ENCODE measurements at regions not wholly inside any gene's neighbourhood (a gene's known extent, or its start where the extent isn't known, plus 50 kb on each side); places are given as distances from the start of the nearest gene placed in this dataset.

DNA sequence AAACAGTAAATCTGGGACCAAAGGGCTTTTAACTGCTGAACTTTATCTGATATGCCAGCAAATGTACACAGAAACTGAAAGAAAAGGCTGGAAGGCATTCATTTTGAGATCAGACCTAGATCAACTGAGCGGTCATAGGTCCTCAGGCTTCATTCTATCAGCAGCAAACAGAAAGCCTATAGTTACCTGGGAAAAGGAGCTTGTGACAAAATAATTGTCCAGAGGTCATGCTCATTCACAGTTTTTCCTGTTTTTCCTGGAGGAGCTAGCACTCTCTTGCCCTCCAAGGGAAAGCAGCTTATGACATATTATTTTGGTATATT is 320.2 kb downstream of the AHR start:
- intact Hi-C loops (cut with micrococcal nuclease), result no loop called here
- DNase-seq (no peak), ATAC-seq (no peak)

DNA sequence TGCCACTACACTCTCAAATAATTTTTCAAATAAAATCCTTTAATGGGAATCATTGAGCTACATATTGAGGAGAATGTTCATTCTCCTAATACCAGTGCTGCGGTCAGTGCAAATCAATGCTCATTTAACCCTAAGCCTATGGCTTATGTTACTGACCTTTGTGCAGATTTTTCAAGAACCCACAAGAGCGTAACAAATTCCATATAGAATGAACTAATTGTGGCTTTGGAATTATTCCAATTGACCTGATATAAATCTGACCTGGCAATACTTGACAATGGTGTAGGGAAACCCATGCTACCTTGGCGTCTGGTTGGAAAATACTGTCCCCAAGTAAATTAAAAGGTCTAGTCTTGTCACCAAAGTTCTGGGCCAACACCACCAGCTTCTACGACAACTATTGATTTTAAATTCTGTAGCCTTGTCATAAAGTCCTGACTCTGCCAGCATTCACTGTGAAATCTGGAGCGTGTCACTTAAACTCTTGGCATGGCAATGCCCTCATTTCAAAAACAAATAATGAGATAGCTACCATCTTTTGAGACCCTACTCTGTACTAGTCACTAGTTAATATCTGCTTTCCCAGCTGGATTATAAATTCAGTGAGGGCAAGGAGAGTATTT is 320.9 kb downstream of the AHR start:
- no peak for ATAC-seq
- intact Hi-C loops (cut with micrococcal nuclease), result no loop called here
- DNase-seq, result no peak

DNA sequence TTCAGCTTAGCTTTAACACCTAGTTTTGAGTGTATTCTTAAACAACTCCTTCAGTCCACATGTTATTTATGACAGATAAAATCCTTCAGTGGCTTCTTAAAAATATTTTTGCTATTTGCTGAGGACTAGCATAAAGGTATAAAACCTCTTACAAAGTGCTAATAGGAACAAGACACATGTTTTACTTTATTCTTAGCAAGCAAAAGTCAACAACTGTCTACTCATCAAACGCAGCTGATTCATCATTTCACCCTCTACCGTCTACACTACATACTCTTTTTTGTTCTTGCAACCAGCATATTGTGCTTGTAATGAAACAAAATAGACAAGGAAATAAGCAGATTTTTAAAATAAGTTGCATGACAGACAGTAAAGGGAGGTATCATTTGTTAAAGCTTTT is 319.7 kb downstream of the SNX13 start:
- ATAC-seq, result no peak
- intact Hi-C loops (cut with micrococcal nuclease), result no loop called here

DNA sequence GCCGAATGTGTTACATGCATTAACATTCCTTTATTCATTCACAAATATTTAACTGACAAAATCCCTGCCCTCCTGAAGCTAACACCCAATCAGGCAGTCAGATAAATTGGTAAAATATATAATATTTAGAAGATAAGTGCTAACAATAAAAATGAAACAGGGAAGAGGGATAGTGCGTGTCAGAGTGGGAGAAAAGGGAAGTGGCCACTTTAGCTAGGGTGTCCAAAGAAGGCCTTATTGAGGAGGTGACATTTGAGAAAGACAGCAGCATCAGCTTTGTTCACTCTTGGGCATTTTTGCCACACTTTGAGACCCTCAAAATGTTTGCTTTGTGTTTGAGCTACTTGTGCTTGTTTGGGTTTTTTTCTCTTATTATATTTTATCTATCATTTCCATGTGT is 317.8 kb downstream of the SNX13 start:
- ATAC-seq (no peak), DNase-seq (no peak)
- intact Hi-C loops (cut with micrococcal nuclease), result no loop called here

More for the DNA sequence above, 319.7 kb downstream of the SNX13 start:
- DNase-seq, result no peak

DNA sequence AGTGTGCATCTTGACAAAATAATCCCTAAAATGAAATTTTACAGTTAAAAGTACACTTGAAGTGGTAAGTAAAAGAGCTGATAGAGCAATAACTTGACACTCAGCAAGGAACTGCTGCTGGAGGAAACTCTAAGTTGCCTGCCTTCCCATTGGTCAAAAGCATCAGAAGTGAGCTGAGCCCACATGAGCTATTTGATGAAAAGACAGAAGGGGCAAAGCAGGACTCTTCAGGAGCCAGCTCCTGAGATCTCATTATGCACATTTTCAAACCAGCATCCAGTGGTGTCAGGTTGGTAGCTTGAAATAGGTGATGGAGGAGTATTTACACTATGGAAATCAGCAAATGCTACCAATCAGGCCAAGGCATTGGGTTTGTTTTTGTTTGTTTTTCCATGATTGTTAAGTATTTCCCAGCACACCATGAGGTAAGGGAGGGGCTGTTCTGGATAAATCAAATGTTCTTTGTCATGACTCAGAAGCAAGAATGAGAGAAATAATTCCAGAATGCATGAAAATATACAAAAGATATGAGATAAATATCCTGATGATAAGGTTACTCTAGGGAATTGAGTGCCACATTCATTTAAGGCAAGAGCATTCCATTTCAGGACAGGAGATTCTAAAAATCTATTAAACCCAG is 316.6 kb downstream of the SNX13 start:
- no peak for ATAC-seq
- intact Hi-C loops (cut with micrococcal nuclease), result no loop called here
- DNase-seq, result no peak

DNA sequence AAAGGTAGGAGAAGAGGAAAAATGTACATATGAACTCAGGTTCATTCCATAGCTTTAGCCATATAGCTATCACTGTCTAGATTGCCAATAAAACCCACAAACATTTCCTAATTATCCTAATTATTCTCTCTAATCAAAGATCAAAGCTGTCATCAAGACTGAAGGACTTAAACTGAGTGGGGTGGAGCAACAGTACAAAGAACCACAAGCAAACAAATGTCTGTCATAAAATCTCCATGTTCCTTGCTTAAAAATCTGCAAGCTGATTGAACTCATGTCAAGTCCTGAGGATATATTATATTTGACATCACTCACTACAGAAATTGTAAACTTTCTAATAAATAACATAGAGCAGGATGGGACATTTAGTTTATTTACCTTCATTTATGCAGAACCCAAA is 315.9 kb downstream of the SNX13 start:
- intact Hi-C loops (cut with micrococcal nuclease), result no loop called here
- ATAC-seq, result no peak

DNA sequence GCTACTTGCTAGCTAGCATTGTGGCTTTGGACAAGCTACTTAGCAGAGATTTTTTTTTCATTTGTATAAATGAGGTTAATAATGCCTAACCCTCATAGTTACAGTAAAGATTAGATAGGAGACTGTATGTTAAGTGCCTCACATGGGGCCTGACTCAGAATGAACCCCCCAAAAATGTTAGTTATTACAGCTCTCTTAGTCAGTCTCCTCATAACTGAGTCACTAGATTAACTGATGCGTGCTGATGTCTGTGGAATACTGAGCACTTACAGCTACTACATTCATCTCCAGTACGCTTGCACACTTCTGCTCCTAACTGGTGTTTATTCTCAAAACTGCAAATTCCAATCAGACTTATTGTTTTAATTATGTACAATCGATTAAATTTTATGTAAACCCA is 315.3 kb downstream of the SNX13 start:
- intact Hi-C loops (cut with micrococcal nuclease), result no loop called here

More for the DNA sequence above, 315.9 kb downstream of the SNX13 start:
- DNase-seq, result no peak

DNA sequence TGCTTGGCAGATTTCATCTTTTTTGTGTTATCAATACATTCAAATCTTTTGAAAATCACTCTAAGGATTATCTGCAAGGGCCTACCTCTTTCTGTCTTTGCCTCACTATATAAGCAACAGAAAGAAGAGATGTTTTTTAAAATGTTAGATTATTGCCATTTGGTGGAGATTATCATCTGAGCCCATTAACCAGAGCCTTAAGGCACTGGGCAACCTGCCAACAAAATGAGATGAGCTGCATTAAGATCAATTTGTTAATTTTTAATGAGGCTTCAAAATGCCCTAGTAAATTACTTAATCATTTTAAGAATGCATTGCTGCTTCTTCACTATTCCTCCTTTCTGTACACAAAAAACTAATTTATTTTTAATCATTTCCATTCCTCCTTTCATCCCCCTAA is 314.1 kb downstream of the SNX13 start:
- intact Hi-C loops (cut with micrococcal nuclease), result no loop called here
- ATAC-seq, result no peak
- DNase-seq, result no peak

More for the DNA sequence above, 315.3 kb downstream of the SNX13 start:
- DNase-seq (no peak), ATAC-seq (no peak)

DNA sequence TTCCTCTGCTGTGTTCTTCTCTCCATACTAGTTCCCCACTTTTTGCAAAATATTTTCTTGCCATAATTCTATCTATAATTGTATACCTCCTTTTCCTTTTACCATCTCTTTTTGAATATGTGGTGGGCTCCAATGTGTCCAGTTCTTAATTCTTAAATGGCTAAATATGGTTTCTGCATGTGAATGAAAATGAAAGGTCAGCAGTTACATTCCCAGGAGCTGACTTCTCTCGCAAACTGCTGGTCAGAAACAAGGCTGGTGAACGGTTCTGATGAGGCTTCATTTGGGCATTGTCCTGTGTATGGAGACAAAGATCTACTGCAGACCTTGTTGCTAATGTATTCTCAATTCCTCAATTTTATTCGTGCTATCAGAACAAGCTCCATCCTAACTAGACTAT is 309.2 kb downstream of the SNX13 start:
- no peak for DNase-seq
- intact Hi-C loops (cut with micrococcal nuclease), result no loop called here
- ATAC-seq, result no peak

DNA sequence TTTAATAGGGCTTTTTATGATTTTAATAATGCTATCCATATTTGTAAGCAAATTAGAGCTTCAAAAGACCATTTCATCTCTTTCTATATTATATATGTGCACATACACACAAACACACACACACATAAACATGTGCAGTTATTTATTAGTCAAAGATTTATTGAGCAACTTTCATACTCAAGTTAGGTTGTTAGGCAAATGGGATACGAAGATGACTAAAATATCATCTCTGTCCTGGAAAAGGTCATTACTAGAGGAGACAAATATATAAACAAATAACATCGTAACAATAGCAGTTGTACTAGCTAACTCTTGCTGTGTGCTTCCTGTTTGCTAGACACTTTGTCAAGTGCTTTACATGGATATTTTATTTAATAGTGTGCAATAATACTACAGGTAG is 307.9 kb downstream of the SNX13 start:
- intact Hi-C loops (cut with micrococcal nuclease), result no loop called here
- no peak for ATAC-seq
- DNase-seq, result no peak

DNA sequence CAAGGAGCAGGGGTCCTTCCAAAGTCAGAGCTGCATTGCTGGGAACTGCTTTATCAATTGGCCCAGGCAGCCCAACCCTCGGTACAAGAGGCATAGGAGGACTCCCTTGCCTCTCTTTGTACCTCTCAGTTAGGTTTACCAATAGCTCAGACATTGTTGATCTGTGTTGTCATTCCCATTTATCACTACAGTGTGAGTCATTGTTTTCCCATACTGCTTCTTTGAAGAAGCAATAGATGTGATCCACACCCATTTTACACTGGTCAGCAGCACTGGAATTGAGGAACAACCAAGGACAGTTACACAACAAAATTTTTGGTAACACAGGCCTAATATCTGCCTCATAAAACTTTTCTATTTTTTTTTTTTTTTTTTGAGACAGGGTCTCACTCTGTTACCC is 307.2 kb downstream of the SNX13 start:
- ATAC-seq, result no peak
- DNase-seq, result no peak
- intact Hi-C loops (cut with micrococcal nuclease), result no loop called here

DNA sequence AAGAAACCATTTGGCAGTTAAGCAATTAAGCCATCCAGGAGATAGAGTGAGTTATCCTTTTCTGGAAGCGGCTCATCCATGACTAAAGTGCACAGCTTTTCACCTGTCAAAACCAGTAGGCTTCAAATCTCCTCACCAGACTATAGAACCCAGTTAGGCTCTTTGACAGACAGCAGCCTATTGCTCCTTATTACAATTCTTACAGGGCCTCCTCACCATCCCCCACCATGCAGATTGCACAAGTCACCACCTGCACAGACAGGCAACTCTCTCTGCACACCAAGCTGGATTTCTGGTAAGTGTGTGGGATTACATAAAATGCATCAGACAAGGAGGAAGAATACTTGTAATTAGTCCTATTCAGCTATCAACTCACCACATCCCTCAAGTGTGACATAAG is 301.6 kb downstream of the SNX13 start:
- intact Hi-C loops (cut with micrococcal nuclease), result no loop called here
- DNase-seq (no peak), ATAC-seq (peak; percentile 19)

DNA sequence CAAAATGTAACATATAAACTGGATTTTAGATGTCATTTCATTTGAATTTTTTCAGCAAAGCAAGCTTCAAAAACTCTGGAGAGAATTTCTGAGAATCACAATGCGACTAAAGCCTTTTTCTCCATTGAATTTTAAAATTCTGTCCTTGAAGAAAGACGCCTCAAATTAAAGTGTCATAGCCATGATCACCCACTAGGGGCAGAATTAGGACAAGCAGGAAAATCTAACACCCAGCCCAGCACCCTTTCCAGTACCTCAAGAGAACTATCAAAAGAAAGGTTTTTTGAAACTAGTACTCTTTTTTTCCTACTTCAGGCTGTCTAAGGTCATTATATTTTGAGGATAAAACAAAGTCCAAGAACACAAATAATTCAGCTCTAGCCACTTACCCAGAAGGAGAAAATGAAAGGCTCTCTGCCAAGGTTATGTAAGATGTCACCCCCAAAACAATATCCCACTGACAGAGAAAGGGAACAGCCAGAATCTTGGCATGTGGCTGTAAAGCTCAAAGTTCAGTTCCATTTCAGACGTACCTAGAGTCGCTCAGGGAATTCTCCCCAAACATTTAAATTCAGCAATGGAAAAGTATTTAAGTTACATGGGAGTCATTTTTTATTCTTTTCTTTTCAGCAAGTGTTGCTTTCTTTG is 299.4 kb downstream of the SNX13 start:
- DNase-seq (no peak), ATAC-seq (no peak)
- intact Hi-C loops (cut with micrococcal nuclease), result loop anchor here (10.0 kb wide), 1 partner anchor 656 kb away; no protein-coding TSS in a partner anchor

DNA sequence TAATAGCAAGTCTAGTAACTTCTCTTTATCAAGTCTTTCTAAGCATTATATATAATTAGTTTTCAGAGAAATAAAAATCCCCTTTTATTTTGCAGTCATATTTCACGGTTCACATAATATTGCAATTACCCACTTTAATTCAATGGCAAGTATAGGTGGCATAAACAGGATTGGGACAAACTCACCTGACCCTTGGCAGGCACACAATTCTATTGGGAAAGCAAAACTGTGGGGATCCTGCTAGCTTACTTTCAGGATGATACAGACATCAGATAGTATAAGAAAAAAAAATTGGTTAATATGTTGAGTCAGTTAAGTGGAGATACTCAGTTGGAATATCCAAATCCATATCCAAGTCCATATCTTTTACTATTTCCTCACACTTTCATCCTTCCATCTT is 294.8 kb downstream of the SNX13 start:
- DNase-seq (no peak), ATAC-seq (no peak)
- intact Hi-C loops (cut with micrococcal nuclease), result loop anchor here (10.0 kb wide), 1 partner anchor 661 kb away; no protein-coding TSS in a partner anchor

DNA sequence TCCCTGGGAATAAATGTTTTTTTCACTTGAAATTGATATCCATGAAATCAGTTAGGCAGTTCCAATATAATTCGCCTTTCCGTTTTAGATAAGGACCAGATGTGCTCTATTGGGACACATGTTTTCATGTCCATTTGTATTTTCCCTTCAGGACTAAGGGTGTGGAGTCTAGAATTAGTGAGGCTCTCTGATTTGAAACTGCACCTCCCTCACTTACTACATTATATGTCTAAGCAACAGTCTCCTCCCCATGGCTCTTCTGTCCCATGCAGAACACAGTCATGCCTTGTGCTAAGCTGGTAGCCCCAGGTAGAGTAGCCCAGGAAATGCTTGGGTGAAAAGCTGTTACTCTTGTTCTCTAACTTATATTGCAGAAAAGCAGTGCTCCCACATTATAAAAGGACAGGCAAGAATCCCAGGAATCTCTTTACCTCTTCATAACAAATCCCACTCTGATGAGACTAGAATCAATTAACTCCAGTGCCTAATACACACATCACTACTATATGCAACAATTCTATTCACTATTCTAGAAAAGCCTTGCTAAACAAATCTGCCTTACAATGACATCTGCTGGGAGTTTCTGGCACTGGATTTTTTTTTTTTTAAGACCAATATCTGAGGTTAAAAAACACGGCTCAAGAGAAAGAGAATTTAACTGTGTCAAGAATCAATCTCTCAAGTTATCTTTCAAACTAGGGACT is 293.9 kb downstream of the SNX13 start:
- intact Hi-C loops (cut with micrococcal nuclease), result loop anchor here (10.0 kb wide), 1 partner anchor 662 kb away; no protein-coding TSS in a partner anchor
- DNase-seq (no peak), ATAC-seq (peak; percentile 37)

DNA sequence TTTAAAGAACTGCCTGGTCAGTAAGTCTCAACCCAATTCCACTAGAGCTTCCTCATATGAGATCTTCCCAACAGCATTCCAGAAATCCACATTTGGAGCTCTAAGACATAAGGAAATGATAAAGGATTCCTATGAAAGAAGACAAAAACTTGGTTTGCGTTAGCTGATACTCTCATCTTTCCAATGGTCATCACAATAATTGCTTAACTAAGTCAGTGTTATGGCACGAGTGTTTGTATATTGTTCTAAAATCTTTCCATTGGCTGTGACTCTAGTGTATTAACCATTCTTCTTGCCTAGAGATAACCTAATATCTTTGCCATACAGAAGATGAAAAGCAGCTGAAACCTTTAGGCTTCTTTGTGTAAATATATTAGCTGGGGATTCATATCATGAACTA is 289.0 kb downstream of the SNX13 start:
- DNase-seq (no peak), ATAC-seq (no peak)
- intact Hi-C loops (cut with micrococcal nuclease), result no loop called here

DNA sequence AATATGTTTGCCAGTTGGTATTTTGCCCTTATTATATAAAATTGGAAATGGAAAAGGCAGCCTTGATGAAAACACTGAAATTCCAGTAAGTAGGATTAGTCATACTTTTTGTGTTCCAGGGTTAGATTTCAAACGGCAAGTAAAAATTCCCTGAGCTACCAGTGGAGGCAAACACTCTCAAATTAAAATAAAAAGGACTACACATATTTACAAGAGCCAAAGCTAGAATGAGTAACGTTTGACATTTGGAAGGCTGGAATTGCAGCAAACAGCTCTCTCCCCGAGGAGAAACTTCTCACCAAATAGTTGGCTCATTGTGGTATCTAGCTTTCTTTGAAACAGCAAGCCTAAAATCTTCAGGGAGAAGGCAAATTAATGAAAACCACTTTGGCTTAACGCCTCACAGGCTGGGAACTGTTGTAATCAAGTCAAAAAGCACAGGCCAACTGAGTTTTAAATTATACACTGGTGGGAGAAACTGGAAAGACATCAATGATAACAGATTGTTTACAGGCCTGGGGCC is 288.4 kb downstream of the SNX13 start:
- intact Hi-C loops (cut with micrococcal nuclease), result no loop called here
- DNase-seq (no peak), ATAC-seq (peak; percentile 93)

DNA sequence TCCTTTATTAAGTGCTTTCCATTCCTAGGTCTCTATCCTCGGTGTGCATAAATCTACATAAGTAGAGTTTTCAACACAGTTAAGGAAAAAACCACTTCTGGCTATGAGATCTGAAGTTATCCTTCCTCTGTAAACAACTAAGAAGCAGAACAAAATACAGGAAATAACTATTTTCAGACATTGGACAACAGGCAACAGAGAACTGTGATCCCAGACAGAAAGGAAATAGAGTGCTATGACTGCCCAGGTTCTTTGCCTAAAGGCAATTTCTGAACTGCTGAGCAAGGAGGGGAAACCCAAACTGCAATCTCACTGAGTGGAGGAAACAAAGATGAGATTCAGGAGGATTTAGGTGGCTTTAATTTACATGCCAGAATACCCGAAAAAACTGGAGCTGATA is 285.4 kb downstream of the SNX13 start:
- no peak for DNase-seq
- no peak for ATAC-seq
- intact Hi-C loops (cut with micrococcal nuclease), result no loop called here

DNA sequence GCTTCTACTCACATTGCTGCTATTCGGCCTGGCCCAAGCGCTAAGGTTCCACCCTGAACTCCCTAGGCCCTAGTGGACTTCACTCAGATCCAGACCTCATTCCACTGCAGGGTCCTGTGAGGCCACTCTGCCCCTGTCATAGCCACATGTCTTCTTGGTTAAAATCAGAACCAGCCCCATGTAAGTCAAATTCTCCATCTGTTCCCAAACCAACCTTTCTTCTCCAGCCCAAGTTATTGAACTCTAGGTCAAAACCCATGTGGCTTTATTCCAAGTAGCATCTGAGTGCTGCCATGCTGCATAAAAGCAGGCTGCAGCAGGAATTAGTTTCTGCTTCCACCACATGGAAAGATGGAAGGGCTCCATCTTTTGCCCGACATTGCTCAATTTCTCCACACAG is 281.2 kb downstream of the SNX13 start:
- intact Hi-C loops (cut with micrococcal nuclease), result no loop called here
- no peak for DNase-seq
- no peak for ATAC-seq

DNA sequence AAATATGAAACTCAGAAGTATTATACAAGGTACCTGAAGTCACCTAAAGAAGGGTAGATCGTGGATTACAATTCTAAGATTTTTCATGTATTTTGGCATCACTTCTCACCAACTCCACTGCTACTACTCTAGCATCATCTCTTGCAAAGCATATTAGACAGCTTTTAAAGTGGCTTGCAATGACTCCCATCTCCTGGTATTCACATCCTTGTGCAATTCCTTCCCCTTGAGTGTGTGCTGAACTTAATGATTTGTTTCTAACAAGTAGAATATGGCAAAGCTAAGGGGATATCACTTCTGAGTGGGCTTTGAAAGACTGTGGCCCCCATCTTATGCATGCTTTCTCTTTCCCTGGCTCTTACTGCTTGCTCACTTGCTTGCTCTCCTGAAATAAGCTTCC is 280.2 kb downstream of the SNX13 start:
- DNase-seq (no peak), ATAC-seq (no peak)
- intact Hi-C loops (cut with micrococcal nuclease), result no loop called here
